Nephron progenitor cell (in vitro differentiated cells): ENCODE measurements at regions not wholly inside any gene's neighbourhood (a gene's known extent, or its start where the extent isn't known, plus 50 kb on each side); places are given as distances from the start of the nearest gene placed in this dataset.

ENCODE experiments used
- DNase-seq: peaks from one replicate; pipeline ENCODE4 v3.0.0; 2021
- H3K27ac Mint-ChIP-seq: 2 replicates; pipeline ENCODE4 v1.8.0; 2021; ENCODE audit warnings: mild to moderate bottlenecking, moderate library complexity, mixed read lengths
- H3K27me3 Mint-ChIP-seq: 2 replicates; pipeline ENCODE4 v1.8.0; 2021; ENCODE audit warnings: mild to moderate bottlenecking, low read depth, mixed read lengths; ENCODE audit not compliant: poor library complexity
- H3K36me3 Mint-ChIP-seq: 2 replicates; pipeline ENCODE4 v1.8.0; 2021; ENCODE audit warnings: low read depth, mixed read lengths
- H3K4me1 Mint-ChIP-seq: 2 replicates; pipeline ENCODE4 v1.8.0; 2021; ENCODE audit warnings: mixed read lengths
- H3K4me3 Mint-ChIP-seq: 2 replicates; pipeline ENCODE4 v1.8.0; 2021; ENCODE audit warnings: mild to moderate bottlenecking, moderate library complexity, mixed read lengths
- H3K9me3 Mint-ChIP-seq: 2 replicates; pipeline ENCODE4 v1.8.0; 2021; ENCODE audit warnings: mild to moderate bottlenecking, moderate library complexity, mixed read lengths
- TF ChIP-seq, protein P1 (sequence below): fragments of 200-600 bp; sonication (generic); IDR thresholded peaks from 2 replicates; pipeline ENCODE4 v1.5.0; 2021; ENCODE audit warnings: antibody characterized with exemption

- Mint-ChIP-seq H3K27me3 (peaks cover 7% of the 10 kb centered on the region), H3K27ac (no peak overlapping the region), H3K4me1 (peaks cover 19% of the 10 kb centered on the region), H3K36me3 (peaks cover 6% of the 10 kb centered on the region), H3K9me3 (peaks cover 32% of the 10 kb centered on the region), H3K4me3 (no peak overlapping the region)
- TF ChIP-seq, protein P1, sequence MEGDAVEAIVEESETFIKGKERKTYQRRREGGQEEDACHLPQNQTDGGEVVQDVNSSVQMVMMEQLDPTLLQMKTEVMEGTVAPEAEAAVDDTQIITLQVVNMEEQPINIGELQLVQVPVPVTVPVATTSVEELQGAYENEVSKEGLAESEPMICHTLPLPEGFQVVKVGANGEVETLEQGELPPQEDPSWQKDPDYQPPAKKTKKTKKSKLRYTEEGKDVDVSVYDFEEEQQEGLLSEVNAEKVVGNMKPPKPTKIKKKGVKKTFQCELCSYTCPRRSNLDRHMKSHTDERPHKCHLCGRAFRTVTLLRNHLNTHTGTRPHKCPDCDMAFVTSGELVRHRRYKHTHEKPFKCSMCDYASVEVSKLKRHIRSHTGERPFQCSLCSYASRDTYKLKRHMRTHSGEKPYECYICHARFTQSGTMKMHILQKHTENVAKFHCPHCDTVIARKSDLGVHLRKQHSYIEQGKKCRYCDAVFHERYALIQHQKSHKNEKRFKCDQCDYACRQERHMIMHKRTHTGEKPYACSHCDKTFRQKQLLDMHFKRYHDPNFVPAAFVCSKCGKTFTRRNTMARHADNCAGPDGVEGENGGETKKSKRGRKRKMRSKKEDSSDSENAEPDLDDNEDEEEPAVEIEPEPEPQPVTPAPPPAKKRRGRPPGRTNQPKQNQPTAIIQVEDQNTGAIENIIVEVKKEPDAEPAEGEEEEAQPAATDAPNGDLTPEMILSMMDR, result no peak
- DNase-seq, result no peak
Measured at GRCh38 chr6:44685213-44685612, 297.7 kb downstream of the CDC5L start.

GRCh38 chr6:44696099-44696498 is 308.6 kb downstream of the CDC5L start:
- Mint-ChIP-seq H3K9me3 (no peaks in the 10 kb centered on the region), H3K4me1 (peaks cover under 1% of the 10 kb centered on the region), H3K27ac (no peak overlapping the region), H3K36me3 (no peaks in the 10 kb centered on the region), H3K27me3 (no peaks in the 10 kb centered on the region), H3K4me3 (no peak overlapping the region)
- DNase-seq, result no peak
- TF ChIP-seq, protein P1, result no peak

DNA sequence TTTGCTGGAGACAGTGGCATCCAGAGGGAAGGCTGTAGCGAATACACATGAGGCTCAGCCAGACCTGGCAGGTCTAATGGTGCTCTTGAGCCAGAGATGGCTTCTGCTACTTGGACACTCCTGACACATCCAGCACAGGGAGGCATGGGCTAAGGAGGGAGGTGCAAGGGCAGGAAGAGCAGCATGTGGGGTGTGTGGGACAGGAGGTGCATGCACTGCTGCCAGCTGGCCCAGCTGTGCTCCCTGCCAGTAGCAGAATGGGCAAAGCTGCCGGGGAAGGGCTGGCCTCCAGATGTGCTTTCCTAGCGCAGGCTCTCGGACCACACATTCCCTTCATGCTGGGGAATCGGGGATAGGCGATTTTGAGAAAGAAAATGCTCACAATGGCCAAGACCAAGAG is 309.2 kb downstream of the CDC5L start:
- Mint-ChIP-seq H3K9me3 (no peaks in the 10 kb centered on the region), H3K36me3 (no peaks in the 10 kb centered on the region), H3K27ac (peak overlapping the region; percentile 42), H3K4me1 (peaks cover 6% of the 10 kb centered on the region), H3K27me3 (no peaks in the 10 kb centered on the region), H3K4me3 (no peak overlapping the region)
- DNase-seq, result no peak
- TF ChIP-seq, protein P1, result no peak

- peaks cover 6% of the 10 kb centered on the region for H3K4me1 Mint-ChIP-seq
- TF ChIP-seq, protein P1, result no peak
- DNase-seq, result no peak
- no peaks in the 10 kb centered on the region for H3K9me3 Mint-ChIP-seq
- H3K36me3 Mint-ChIP-seq, result no peaks in the 10 kb centered on the region
- H3K27me3 Mint-ChIP-seq, result no peaks in the 10 kb centered on the region
- no peak overlapping the region for H3K27ac Mint-ChIP-seq
- H3K4me3 Mint-ChIP-seq, result no peak overlapping the region
Measured at GRCh38 chr6:44697327-44697726, 309.8 kb downstream of the CDC5L start.

GRCh38 chr6:44698602-44699001 is 311.1 kb downstream of the CDC5L start:
- no peak for DNase-seq
- TF ChIP-seq, protein P1, result no peak
- Mint-ChIP-seq H3K27ac (no peak overlapping the region), H3K36me3 (no peaks in the 10 kb centered on the region), H3K4me1 (peaks cover 6% of the 10 kb centered on the region), H3K27me3 (peaks cover 3% of the 10 kb centered on the region), H3K4me3 (no peak overlapping the region), H3K9me3 (no peaks in the 10 kb centered on the region)

DNA sequence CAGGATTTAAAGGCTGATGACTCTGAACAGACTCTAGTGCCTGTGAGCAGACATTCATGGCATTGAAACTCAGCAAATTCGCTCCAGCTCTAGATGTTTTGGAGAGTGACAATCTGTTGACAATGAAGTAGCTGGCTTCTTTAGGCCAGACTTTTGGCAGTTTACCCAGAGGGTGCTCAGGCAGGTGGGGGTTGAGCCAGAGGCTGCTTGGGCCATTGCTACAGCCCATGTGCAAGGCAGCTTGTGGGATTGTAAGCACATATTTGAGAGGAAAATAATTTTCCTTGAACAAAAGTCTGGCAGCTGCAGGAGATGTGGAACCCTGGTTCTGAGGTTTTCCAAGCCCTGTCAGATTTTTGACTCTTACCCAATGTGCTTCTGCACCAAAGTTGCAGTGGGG is 311.6 kb downstream of the CDC5L start:
- H3K4me3 Mint-ChIP-seq, result no peak overlapping the region
- H3K9me3 Mint-ChIP-seq, result peaks cover 3% of the 10 kb centered on the region
- H3K27me3 Mint-ChIP-seq, result peaks cover 5% of the 10 kb centered on the region
- TF ChIP-seq, protein P1, result no peak
- no peak for DNase-seq
- no peak overlapping the region for H3K27ac Mint-ChIP-seq
- H3K36me3 Mint-ChIP-seq, result no peaks in the 10 kb centered on the region
- peaks cover 10% of the 10 kb centered on the region for H3K4me1 Mint-ChIP-seq
